Occipital lobe (tissue), 1 donor: ENCODE measurements at regions not wholly inside any gene's neighbourhood (a gene's known extent, or its start where the extent isn't known, plus 50 kb on each side); places are given as distances from the start of the nearest gene placed in this dataset.
A peak's percentile ranks its signal among the peaks of the same experiment; 100 is the strongest.

Experiments used
- DNase-seq: peaks from one replicate; lab custom pipeline; 2025; lab: John Stamatoyannopoulos, UW

- DNase-seq, result no peak
Measured at GRCh38 chr10:21264271-21264670, 261.2 kb downstream of the SKIDA1 start.

GRCh38 chr10:21263839-21264238, 261.6 kb downstream of the SKIDA1 start:
- DNase-seq, result no peak

- DNase-seq, result no peak
Measured at GRCh38 chr10:21263263-21263803, 262.1 kb downstream of the SKIDA1 start.

- peak; percentile 9 for DNase-seq
Measured at GRCh38 chr10:21261842-21262294, 263.6 kb downstream of the SKIDA1 start.

- no peak for DNase-seq
Measured at GRCh38 chr10:21260506-21261149, 264.9 kb downstream of the SKIDA1 start.

GRCh38 chr10:21260066-21260465, 265.4 kb downstream of the SKIDA1 start:
- DNase-seq, result no peak

- no peak for DNase-seq
Measured at GRCh38 chr10:21257919-21258318, 267.6 kb downstream of the SKIDA1 start.

GRCh38 chr10:21257191-21257590, 268.3 kb downstream of the SKIDA1 start:
- no peak for DNase-seq

GRCh38 chr10:21249435-21249834, 276.0 kb downstream of the SKIDA1 start:
- DNase-seq, result no peak

GRCh38 chr10:21247592-21247991, 277.9 kb downstream of the SKIDA1 start:
- no peak for DNase-seq

- no peak for DNase-seq
Measured at GRCh38 chr10:21246178-21246577, 279.3 kb downstream of the SKIDA1 start.

- no peak for DNase-seq
Measured at GRCh38 chr10:21243748-21244257, 281.7 kb downstream of the SKIDA1 start.

- no peak for DNase-seq
Measured at GRCh38 chr10:21242915-21243314, 282.6 kb downstream of the SKIDA1 start.

- no peak for DNase-seq
Measured at GRCh38 chr10:21238717-21239116, 286.8 kb downstream of the SKIDA1 start.

- DNase-seq, result no peak
Measured at GRCh38 chr10:21238044-21238443, 287.4 kb downstream of the SKIDA1 start.

- no peak for DNase-seq
Measured at GRCh38 chr10:21234761-21235160, 290.7 kb downstream of the SKIDA1 start.

- DNase-seq, result no peak
Measured at GRCh38 chr10:21230219-21230618, 295.3 kb downstream of the SKIDA1 start.

GRCh38 chr10:21217748-21218367, 307.6 kb downstream of the SKIDA1 start:
- DNase-seq, result no peak

GRCh38 chr10:21217107-21217506, 308.4 kb downstream of the SKIDA1 start:
- DNase-seq, result no peak

GRCh38 chr10:21214329-21214728, 311.2 kb downstream of the SKIDA1 start:
- DNase-seq, result no peak

GRCh38 chr10:21213381-21213780, 312.1 kb downstream of the SKIDA1 start:
- DNase-seq, result no peak

- no peak for DNase-seq
Measured at GRCh38 chr10:21212912-21213311, 312.6 kb downstream of the SKIDA1 start.

GRCh38 chr10:21212348-21212747, 313.1 kb downstream of the SKIDA1 start:
- no peak for DNase-seq
